Coronary artery (tissue), 2 donors: ENCODE measurements at regions not wholly inside any gene's neighbourhood (a gene's known extent, or its start where the extent isn't known, plus 50 kb on each side); places are given as distances from the start of the nearest gene placed in this dataset.

Source experiments
- DNase-seq: peaks from one replicate; pipeline ENCODE4 v3.0.0-alpha.2; 2017; ENCODE audit warnings: low spot score
- H3K27ac ChIP-seq, 2 donors: fragments of 200-600 bp; sonication (generic); one replicate each; pipeline ENCODE4 v1.5.1; 2016 to 2019
- H3K4me3 ChIP-seq: fragments of 200-600 bp; sonication (generic); 2 replicates; pipeline ENCODE4 v1.5.1; 2016; ENCODE audit warnings: mild to moderate bottlenecking, moderate library complexity
- CTCF ChIP-seq: fragments of 200-600 bp; sonication (generic); IDR thresholded peaks from one replicate; pipeline ENCODE4 v1.5.1; 2019; ENCODE audit warnings: antibody characterized with exemption

DNA sequence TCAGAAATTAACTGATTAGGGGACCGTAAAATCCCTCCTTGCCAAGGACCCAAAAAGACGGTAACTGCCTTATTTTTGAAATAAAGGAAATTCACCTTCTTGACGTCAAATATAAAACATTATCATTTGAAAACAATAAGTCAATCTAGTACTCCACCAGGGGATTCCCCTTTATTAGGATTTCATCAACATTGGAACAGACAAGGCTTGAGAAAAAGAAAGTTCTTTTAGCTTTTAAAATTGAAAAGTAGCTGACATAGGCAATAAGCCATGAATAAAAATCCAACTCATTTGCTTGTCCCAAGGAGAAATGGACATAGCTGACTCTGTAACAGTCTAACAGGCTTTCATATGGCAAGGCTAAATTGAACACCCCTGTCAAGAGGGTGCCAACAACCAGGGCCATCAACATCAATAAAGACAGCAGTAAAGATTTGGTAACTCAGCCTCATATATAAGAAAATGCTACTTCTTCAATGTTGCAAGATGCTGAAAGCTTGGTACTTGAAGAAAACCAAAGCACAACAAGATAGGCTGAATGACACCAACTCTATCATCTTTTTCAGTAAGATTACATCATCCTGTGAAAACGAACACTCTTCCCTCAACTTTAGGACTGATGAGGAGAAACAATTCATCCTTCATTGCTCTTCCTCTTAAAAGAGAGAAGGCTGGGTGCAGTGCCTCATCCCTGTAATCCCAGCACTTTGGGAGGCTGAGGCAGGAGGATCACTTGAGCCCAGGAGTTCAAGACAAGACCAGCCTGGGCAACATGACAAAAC, 121.0 kb upstream of the PRDM1 start:
- no peak overlapping the region for H3K4me3 ChIP-seq
- no peak for TF ChIP-seq CTCF

GRCh38 chr6:105954148-105954547, 132.0 kb upstream of the PRDM1 start:
- TF ChIP-seq CTCF = no peak
- no peak overlapping the region for H3K4me3 ChIP-seq

More for the DNA sequence above, 121.0 kb upstream of the PRDM1 start:
- H3K27ac ChIP-seq = no peak overlapping the region
- no peak for DNase-seq

DNA sequence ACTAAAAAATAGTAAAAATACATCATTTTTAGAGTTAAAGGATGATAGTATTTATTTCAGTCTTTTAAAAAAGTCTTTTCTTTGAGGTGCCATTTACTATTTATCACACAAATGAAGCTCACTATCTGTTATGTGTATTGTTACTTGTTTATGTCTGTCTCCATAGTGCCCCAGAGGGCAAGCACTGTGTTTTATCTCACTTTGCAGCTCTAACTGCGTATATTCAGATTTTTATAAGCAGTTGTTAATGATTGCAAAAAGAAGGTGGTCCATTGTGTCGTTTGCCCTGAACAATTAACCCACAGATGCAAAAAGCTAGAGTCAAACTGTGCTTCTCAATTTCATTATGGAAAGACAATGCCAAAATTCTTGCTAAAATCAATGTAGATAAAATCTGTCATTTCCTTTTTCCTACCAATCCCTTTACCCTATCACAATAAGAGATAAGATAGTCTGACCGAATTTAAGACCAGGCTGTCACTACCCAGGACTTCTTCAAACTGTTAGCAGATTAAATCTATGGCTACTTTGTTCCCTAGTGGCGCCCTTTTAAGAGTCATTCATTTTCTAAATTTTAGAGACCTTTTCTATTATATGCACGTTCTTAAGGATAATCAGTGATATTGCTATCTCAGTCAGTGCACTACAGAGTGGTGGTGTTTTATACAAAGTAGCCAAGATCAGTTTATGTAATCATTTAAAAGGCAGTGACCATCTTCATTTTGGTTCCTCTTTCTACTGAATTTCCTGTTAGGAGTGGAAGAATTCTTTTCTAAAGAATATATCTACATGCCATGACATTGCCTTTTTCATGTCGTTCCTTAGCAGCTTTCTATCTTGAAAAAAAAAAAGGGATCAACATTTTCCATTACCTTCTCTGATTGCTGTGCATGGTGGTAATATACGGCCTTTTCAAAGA, 133.1 kb upstream of the PRDM1 start:
- no peak overlapping the region for H3K4me3 ChIP-seq
- DNase-seq = no peak

More at GRCh38 chr6:105954148-105954547, 132.0 kb upstream of the PRDM1 start:
- H3K27ac ChIP-seq = no peak overlapping the region
- no peak for DNase-seq

GRCh38 chr6:105952326-105952725, 133.8 kb upstream of the PRDM1 start:
- no peak for TF ChIP-seq CTCF
- Histone ChIP-seq H3K4me3 (no peak overlapping the region), H3K27ac (no peak overlapping the region)
- DNase-seq = no peak

More for the DNA sequence above, 133.1 kb upstream of the PRDM1 start:
- no peak for TF ChIP-seq CTCF
- no peak overlapping the region for H3K27ac ChIP-seq

DNA sequence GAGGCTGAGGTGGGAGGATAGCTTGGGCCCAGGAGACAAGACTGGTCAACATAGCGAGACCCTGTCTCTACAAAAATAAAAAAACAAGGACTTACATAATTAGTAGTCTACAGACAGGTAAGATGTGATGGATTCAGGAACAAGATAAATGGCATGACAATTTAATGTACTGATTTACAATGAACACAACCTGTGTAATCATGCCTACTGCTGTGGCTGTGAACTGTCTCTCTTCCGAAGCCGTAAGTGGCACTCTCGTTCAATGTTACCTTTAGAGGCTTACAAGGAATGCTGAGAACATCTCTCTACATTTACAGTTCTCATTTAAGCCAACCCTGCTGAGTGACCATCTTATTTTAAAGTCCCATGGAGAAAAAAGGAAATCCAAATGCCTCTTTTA, 134.8 kb upstream of the PRDM1 start:
- H3K4me3 ChIP-seq = no peak overlapping the region

GRCh38 chr6:105949869-105950268, 136.3 kb upstream of the PRDM1 start:
- TF ChIP-seq CTCF = no peak
- no peak for DNase-seq
- no peak overlapping the region for H3K4me3 ChIP-seq
- no peak overlapping the region for H3K27ac ChIP-seq

More for the DNA sequence above, 134.8 kb upstream of the PRDM1 start:
- no peak overlapping the region for H3K27ac ChIP-seq
- TF ChIP-seq CTCF = no peak
- DNase-seq = no peak
